ENCODE measurements at regions not wholly inside any gene's neighbourhood (a gene's known extent, or its start where the extent isn't known, plus 50 kb on each side); places are given as distances from the start of the nearest gene placed in this dataset.

GRCh38 chr9:87167582-87167981 lies 220.3 kb upstream of the GAS1 start:
- intact Hi-C loops (cut with DNase I), result loop anchor here in 1 of 10 donors (10.0 kb wide), 1 partner anchor 57 kb away; no protein-coding TSS in a partner anchor

DNA sequence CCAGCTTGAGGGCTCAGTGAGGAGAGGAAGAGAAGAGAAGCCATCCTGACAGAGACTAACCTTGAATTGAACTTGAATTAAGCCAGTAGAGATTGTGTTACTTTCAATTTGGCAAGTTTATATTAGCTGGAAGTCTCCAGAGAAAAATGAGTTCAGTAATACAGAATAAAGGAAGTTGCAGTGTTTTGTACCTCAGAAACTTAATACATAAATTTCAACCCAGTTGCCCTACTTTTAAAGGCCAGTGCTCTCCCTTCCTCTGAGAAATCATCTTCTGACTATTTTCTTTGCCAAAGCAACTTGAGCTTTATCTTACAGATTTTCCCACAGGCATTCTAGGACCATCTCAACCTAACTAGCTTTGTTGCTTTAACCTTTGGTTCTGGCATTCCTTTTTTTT lies 231.0 kb upstream of the GAS1 start:
- Histone ChIP-seq H3K27ac (peak overlapping the region in 1 of 10 donors; percentile 6), H3K27me3 (no peaks in the 10 kb centered on the region), H3K36me3 (no peaks in the 10 kb centered on the region), H3K4me1 (peaks cover 0 to 6% (median 0%) of the 10 kb centered on the region in 9 donors), H3K9me3 (peaks cover 0 to 16% (median 6%) of the 10 kb centered on the region in 11 donors), H3K4me3 (no peak overlapping the region)
- DNase-seq (no peak), ATAC-seq (peak in 3 of 8 donors; percentile 25 to 35 (median 33))
- no peak for TF ChIP-seq CTCF (IDR thresholded peaks at IDR 0.05)
- intact Hi-C loops (cut with DNase I), result no loop called here

More at GRCh38 chr9:87167582-87167981, 220.3 kb upstream of the GAS1 start:
- no peak for ATAC-seq
- TF ChIP-seq CTCF (IDR thresholded peaks at IDR 0.05), result no peak
- 91 to 92% methylated on average over 4 of the region's 4 CpGs for WGBS, 2 donors
- Histone ChIP-seq H3K27ac (no peak overlapping the region), H3K36me3 (no peaks in the 10 kb centered on the region), H3K9me3 (no peaks in the 10 kb centered on the region), H3K4me3 (no peak overlapping the region), H3K27me3 (peaks cover 0 to 4% (median 0%) of the 10 kb centered on the region in 7 donors), H3K4me1 (no peaks in the 10 kb centered on the region)
- no peak for DNase-seq

DNA sequence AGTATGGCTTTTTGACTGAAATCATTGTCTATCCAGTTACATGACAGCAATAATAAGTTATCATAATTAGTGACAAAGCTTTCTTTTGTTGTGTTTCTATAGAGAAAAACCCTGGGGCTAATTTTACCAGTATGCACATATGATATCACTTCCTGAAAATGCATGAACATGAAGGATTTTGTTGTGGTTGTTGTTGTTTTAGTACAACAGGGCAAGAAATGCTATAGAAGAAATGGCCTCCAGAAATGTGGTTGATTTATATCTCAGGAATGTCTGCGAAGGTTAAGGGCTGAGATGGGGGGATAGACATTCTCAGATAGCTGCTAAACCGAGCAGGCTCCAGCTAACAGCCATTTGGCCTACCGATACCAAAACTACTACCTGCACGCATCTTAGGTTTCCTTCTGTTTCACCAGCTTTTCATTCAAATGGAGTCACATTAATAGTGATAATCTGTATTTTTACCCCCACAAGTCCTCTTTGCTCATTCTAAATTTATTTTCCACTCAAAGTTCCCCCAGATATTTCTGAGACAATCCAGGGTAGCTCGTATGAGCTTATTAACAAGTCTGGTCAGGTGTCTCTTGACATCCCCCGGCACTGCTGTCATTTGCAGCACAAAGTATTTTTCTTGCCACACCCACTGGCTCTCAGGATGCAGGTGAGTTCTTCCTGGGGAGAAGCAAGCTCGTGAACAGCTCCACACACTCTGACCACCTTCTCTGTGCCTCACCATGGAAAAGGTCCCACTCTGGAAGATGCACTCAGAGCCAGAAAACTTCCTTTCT lies 232.4 kb upstream of the GAS1 start:
- intact Hi-C loops (cut with DNase I), result no loop called here
- no peaks in the 10 kb centered on the region for H3K36me3 ChIP-seq
- ATAC-seq (no peak), DNase-seq (no peak)
- H3K4me1 ChIP-seq, result peaks cover 0 to 6% (median 0%) of the 10 kb centered on the region in 9 donors
- H3K9me3 ChIP-seq, result peaks cover 0 to 20% (median 6%) of the 10 kb centered on the region in 11 donors
- H3K27me3 ChIP-seq, result no peaks in the 10 kb centered on the region
- 81 to 89% methylated on average over 7 of the region's 7 CpGs for WGBS, 2 donors
- H3K27ac ChIP-seq, result no peak overlapping the region
- H3K4me3 ChIP-seq, result no peak overlapping the region
- TF ChIP-seq CTCF (IDR thresholded peaks at IDR 0.05), result no peak

DNA sequence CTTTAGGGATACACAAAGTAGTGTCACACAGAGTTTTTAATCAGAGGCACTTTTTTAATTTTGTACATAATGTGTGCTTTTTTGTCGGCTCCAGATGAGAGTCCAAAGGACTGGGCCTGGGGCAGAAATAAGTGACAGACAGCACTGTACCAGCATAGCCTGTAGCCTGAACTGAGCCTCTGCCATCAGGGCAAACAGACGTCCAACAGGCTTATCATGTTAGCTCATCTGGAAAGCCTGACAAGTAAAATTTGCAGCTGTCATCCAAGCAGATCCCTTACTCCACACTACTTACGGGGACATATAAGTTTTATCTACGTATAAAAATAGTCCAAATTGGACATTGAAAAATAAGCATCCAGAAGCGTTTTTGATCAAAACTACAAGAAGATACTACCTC lies 233.1 kb upstream of the GAS1 start:
- no peak for ATAC-seq
- TF ChIP-seq CTCF (IDR thresholded peaks at IDR 0.05), result no peak

More for the DNA sequence above, 233.1 kb upstream of the GAS1 start:
- peaks cover 0 to 6% (median 0%) of the 10 kb centered on the region in 9 donors for H3K4me1 ChIP-seq
- WGBS, 2 donors, result 64 to 69% methylated on average over 5 of the region's 5 CpGs
- no peaks in the 10 kb centered on the region for H3K27me3 ChIP-seq
- no peaks in the 10 kb centered on the region for H3K36me3 ChIP-seq
- H3K9me3 ChIP-seq, result peaks cover 0 to 20% (median 6%) of the 10 kb centered on the region in 11 donors
- no peak overlapping the region for H3K4me3 ChIP-seq
- no peak overlapping the region for H3K27ac ChIP-seq
- DNase-seq, result no peak
- intact Hi-C loops (cut with DNase I), result no loop called here
